GM06990 (cell line): ENCODE measurements at regions not wholly inside any gene's neighbourhood (a gene's known extent, or its start where the extent isn't known, plus 50 kb on each side); places are given as distances from the start of the nearest gene placed in this dataset.

Source experiments
- DNase-seq: peaks from one replicate; pipeline ENCODE4 v3.0.0-alpha.2; 2011; ENCODE audit not compliant: insufficient read length; ENCODE audit errors: extremely low read depth
- H3K27me3 ChIP-seq: replicated peaks from 2 replicates; pipeline ENCODE4 v1.6.0; 2011; ENCODE audit warnings: low read length; ENCODE audit not compliant: control insufficient read depth, insufficient read depth
- H3K36me3 ChIP-seq: 2 replicates; pipeline ENCODE4 v1.5.1; 2011; ENCODE audit warnings: low read length; ENCODE audit not compliant: control insufficient read depth, insufficient read depth
- H3K4me3 ChIP-seq: replicated peaks from 2 replicates; pipeline ENCODE4 v1.5.1; 2011; ENCODE audit warnings: low read depth, mild to moderate bottlenecking, control low read depth, low read length
- CTCF ChIP-seq: IDR thresholded peaks from 2 replicates; pipeline ENCODE4 v1.5.1; 2011; ENCODE audit warnings: low read length, control low read depth, mild to moderate bottlenecking, inconsistent platforms; ENCODE audit not compliant: insufficient read depth, poor library complexity, severe bottlenecking

- H3K27me3 ChIP-seq = no peaks in the 10 kb centered on the region
- no peak for TF ChIP-seq CTCF
- H3K4me3 ChIP-seq = no peak overlapping the region
- no peaks in the 10 kb centered on the region for H3K36me3 ChIP-seq
- no peak for DNase-seq
Observed at GRCh38 chr1:95983831-95984230, 737.8 kb upstream of the PTBP2 start.

GRCh38 chr1:95984798-95985374 lies 736.7 kb upstream of the PTBP2 start:
- TF ChIP-seq CTCF = no peak
- Histone ChIP-seq H3K4me3 (no peak overlapping the region), H3K36me3 (no peaks in the 10 kb centered on the region), H3K27me3 (no peaks in the 10 kb centered on the region)
- DNase-seq = no peak

- no peaks in the 10 kb centered on the region for H3K27me3 ChIP-seq
- no peak for TF ChIP-seq CTCF
- no peak for DNase-seq
- H3K4me3 ChIP-seq = no peak overlapping the region
- no peaks in the 10 kb centered on the region for H3K36me3 ChIP-seq
Observed at GRCh38 chr1:95990033-95990432, 731.6 kb upstream of the PTBP2 start.

GRCh38 chr1:95991787-95992520 lies 729.6 kb upstream of the PTBP2 start:
- no peaks in the 10 kb centered on the region for H3K36me3 ChIP-seq
- H3K4me3 ChIP-seq = no peak overlapping the region
- DNase-seq = no peak
- H3K27me3 ChIP-seq = no peaks in the 10 kb centered on the region
- no peak for TF ChIP-seq CTCF

GRCh38 chr1:95994643-95995042 lies 726.9 kb upstream of the PTBP2 start:
- no peaks in the 10 kb centered on the region for H3K27me3 ChIP-seq
- H3K4me3 ChIP-seq = no peak overlapping the region

More at GRCh38 chr1:95994643-95995042, 726.9 kb upstream of the PTBP2 start:
- no peak for DNase-seq
- H3K36me3 ChIP-seq = no peaks in the 10 kb centered on the region
- TF ChIP-seq CTCF = no peak
